Mucosa of descending colon (tissue), 3 donors: ENCODE measurements at regions not wholly inside any gene's neighbourhood (a gene's known extent, or its start where the extent isn't known, plus 50 kb on each side); places are given as distances from the start of the nearest gene placed in this dataset.

Experiments
- ATAC-seq: fragments of 200-7000 bp; cut with Tn5 transposase; one replicate; pipeline ENCODE4 v1.9.1; 2020; ENCODE audit warnings: mild to moderate bottlenecking, moderate library complexity
- DNase-seq, 3 donors: peaks; one replicate each; pipeline ENCODE4 v3.0.0-alpha.2; 2020
- H3K36me3 ChIP-seq: fragments of 200-600 bp; one replicate; pipeline ENCODE4 v1.8.0; 2021; ENCODE audit warnings: low read depth, mild to moderate bottlenecking
- H3K4me1 ChIP-seq: fragments of 200-600 bp; one replicate; pipeline ENCODE4 v1.8.0; 2021; ENCODE audit warnings: low read depth, mild to moderate bottlenecking
- H3K4me3 ChIP-seq: fragments of 200-600 bp; one replicate; pipeline ENCODE4 v1.8.0; 2021; ENCODE audit warnings: mild to moderate bottlenecking
- H3K9me3 ChIP-seq: fragments of 200-600 bp; one replicate; pipeline ENCODE4 v1.8.0; 2021; ENCODE audit warnings: mild to moderate bottlenecking
- CTCF ChIP-seq: fragments of 200-600 bp; IDR thresholded peaks from one replicate; pipeline ENCODE4 v1.8.0; 2022; ENCODE audit warnings: antibody characterized with exemption, mild to moderate bottlenecking
- intact Hi-C, 2 donors: fragments of 100-400 bp; cut with DNase I in 1 of 2; cut with micrococcal nuclease in 1 of 2; formaldehyde crosslinking; loops; one replicate each; pipeline versions ENCODE4 v1.11.0 to v1.11.1; 2022; cut with DNase I, micrococcal nuclease
- donor health status: DM: no; HTN: no; CAD: no; lungs with moderate emphysema.
- donor health status: DM: no; HTN: no; CAD: no.
- donor health status: DM: no; HTN: yes; CAD: no.

DNA sequence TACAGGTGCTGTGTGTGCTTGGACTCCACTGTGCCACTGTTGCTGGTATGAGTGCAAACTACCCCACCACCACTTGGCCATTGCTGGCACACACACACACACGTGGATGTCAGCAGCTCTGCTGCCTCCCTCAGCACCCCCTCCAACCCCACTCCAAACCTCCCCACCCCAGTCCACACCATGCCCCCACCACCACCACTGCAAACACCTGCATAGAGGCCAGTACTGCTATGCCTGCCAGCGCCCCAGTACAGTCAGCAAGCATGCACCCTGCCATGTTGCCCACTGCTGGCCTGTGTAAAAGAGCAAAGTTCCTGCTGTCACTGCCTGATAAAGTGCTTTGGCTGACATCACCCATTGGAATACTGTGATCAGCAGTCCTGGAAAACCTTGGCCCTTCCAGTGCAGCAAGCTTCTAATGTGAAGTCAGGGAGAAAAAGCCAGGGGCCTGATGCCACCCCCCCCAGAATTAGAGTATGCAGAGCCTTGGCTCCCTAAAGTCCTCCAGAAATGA lies 519.2 kb upstream of the PCDH15 start:
- H3K36me3 ChIP-seq: no peaks in the 10 kb centered on the region
- intact Hi-C loops: no loop called here
- H3K9me3 ChIP-seq: no peaks in the 10 kb centered on the region
- no peak for DNase-seq
- no peak overlapping the region for H3K4me3 ChIP-seq
- no peak for TF ChIP-seq CTCF
- no peaks in the 10 kb centered on the region for H3K4me1 ChIP-seq
- ATAC-seq: no peak

GRCh38 chr10:55311848-55312635 lies 511.0 kb upstream of the PCDH15 start:
- DNase-seq (no peak), ATAC-seq (no peak)
- intact Hi-C loops: no loop called here
- H3K4me1 ChIP-seq: no peaks in the 10 kb centered on the region
- no peak overlapping the region for H3K4me3 ChIP-seq
- no peaks in the 10 kb centered on the region for H3K9me3 ChIP-seq
- H3K36me3 ChIP-seq: no peaks in the 10 kb centered on the region
- TF ChIP-seq CTCF: no peak

GRCh38 chr10:55310143-55310542 lies 509.1 kb upstream of the PCDH15 start:
- ATAC-seq (no peak), DNase-seq (no peak)
- intact Hi-C loops: no loop called here
- H3K4me3 ChIP-seq: no peak overlapping the region
- no peaks in the 10 kb centered on the region for H3K9me3 ChIP-seq
- no peaks in the 10 kb centered on the region for H3K4me1 ChIP-seq
- no peaks in the 10 kb centered on the region for H3K36me3 ChIP-seq
- no peak for TF ChIP-seq CTCF

DNA sequence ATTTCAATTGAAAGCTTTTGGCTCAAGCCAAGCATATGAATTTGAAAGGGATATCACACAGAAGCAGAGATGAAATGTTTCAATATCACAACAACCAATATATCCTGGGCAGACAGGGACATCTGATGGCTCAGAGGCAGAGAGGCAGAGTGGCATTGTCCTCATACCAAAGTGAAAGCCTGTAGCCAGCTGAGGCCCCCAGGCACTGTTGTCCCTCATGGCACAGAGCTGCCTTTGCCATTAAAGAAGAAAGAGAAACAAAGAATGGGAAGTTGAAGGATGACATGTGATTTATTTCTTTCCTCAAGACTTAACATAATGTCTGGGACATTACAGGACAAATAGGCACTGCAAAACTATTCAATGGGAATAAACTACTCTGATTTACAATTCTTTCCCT lies 504.3 kb upstream of the PCDH15 start:
- no peaks in the 10 kb centered on the region for H3K9me3 ChIP-seq
- intact Hi-C loops: no loop called here
- no peak for TF ChIP-seq CTCF
- DNase-seq (no peak), ATAC-seq (no peak)
- no peaks in the 10 kb centered on the region for H3K36me3 ChIP-seq
- no peaks in the 10 kb centered on the region for H3K4me1 ChIP-seq
- H3K4me3 ChIP-seq: no peak overlapping the region

DNA sequence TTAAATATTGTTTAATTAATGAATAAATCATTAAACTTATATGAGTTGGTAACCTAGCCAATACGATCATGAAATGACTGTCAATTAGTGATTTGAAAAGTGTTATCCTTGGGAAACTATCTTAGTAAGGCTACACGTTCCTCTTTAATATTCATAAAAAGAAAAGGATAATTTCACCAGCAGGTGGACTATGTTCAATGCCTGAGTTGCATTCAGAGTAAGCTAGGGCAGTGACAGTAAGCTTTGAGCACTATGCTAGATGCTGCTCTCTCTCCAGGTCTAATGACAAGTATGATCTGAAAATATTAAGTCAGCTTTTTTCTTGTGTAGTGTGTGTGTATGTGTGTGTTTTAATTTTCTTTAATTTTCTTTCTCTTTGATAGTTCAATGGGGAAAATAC lies 486.3 kb upstream of the PCDH15 start:
- Histone ChIP-seq H3K4me1 (no peaks in the 10 kb centered on the region), H3K4me3 (no peak overlapping the region), H3K9me3 (no peaks in the 10 kb centered on the region), H3K36me3 (no peaks in the 10 kb centered on the region)
- TF ChIP-seq CTCF: no peak
- DNase-seq: no peak
- no peak for ATAC-seq
- intact Hi-C loops: no loop called here
